IMR-90 (cell line): ENCODE measurements at regions not wholly inside any gene's neighbourhood (a gene's known extent, or its start where the extent isn't known, plus 50 kb on each side); places are given as distances from the start of the nearest gene placed in this dataset.
A peak's percentile ranks its signal among the peaks of the same experiment; 100 is the strongest.

Experiments used
- ATAC-seq: fragments of 200-7000 bp; cut with Tn5 transposase; 2 replicates; pipeline ENCODE4 v1.9.1; 2020; ENCODE audit warnings: low read depth, mild to moderate bottlenecking, moderate library complexity
- BruUV-seq: library from RNA; stranded (reverse); fragments of 400-500 nt; replicated peaks from 2 replicates; lab custom pipeline; 2021; lab: Mats Ljungman, UMichigan
- CTCF ChIA-PET: fragments of 300-600 bp; formaldehyde crosslinking; extraction: SDS; loops from one replicate; lab custom pipeline; 2021; ENCODE audit warnings: antibody characterized with exemption; lab: Yijun Ruan, JAX
- POLR2A ChIA-PET: fragments of 300-600 bp; sonication (Branson Sonifier 250); formaldehyde crosslinking; loops from one replicate; lab custom pipeline; 2022; ENCODE audit warnings: antibody characterized with exemption; ENCODE audit not compliant: unreplicated experiment; lab: Charles Lee
- DNase-seq: peaks from one replicate; pipeline ENCODE4 v3.0.0; 2013
- H2AFZ ChIP-seq: replicated peaks from 2 replicates; pipeline ENCODE3; 2013; ENCODE audit warnings: low read length, mild to moderate bottlenecking; ENCODE audit not compliant: poor library complexity
- H2AK5ac ChIP-seq: 2 replicates; pipeline ENCODE4 v1.6.1; 2013; ENCODE audit warnings: low read depth, low read length, inconsistent platforms
- H2AK9ac ChIP-seq: replicated peaks from 2 replicates; pipeline ENCODE3; 2013; ENCODE audit warnings: mild to moderate bottlenecking, low read depth, low read length, moderate library complexity; ENCODE audit not compliant: poor library complexity
- H2BK120ac ChIP-seq: 2 replicates; pipeline ENCODE4 v1.6.1; 2013; ENCODE audit warnings: low read depth, low read length, inconsistent platforms
- H2BK15ac ChIP-seq: 3 replicates; pipeline ENCODE4 v1.6.1; 2013; ENCODE audit warnings: low read depth, low read length, inconsistent platforms
- H2BK20ac ChIP-seq: 2 replicates; pipeline ENCODE4 v1.6.1; 2013; ENCODE audit warnings: low read depth, mild to moderate bottlenecking, inconsistent platforms, low read length, moderate library complexity
- H2BK5ac ChIP-seq: 2 replicates; pipeline ENCODE4 v1.6.1; 2013; ENCODE audit warnings: mild to moderate bottlenecking, low read depth, low read length, inconsistent platforms; ENCODE audit not compliant: poor library complexity, severe bottlenecking
- H3K14ac ChIP-seq: replicated peaks from 2 replicates; pipeline ENCODE4 v1.6.1; 2013; ENCODE audit warnings: low read depth, low read length, inconsistent platforms
- H3K18ac ChIP-seq: 2 replicates; pipeline ENCODE4 v1.6.1; 2013; ENCODE audit warnings: low read depth, low read length, control low read depth
- H3K23ac ChIP-seq: 2 replicates; pipeline ENCODE4 v1.6.1; 2013; ENCODE audit warnings: low read depth, low read length, inconsistent platforms
- H3K27ac ChIP-seq: 2 replicates; pipeline ENCODE4 v1.5.1; 2013; ENCODE audit warnings: mild to moderate bottlenecking, control low read depth, low read length; ENCODE audit not compliant: insufficient read depth
- H3K27me3 ChIP-seq: 2 replicates; pipeline ENCODE4 v1.6.1; 2013; ENCODE audit warnings: low read length; ENCODE audit not compliant: control insufficient read depth, insufficient read depth
- H3K36me3 ChIP-seq: 2 replicates; pipeline ENCODE4 v1.6.1; 2013; ENCODE audit warnings: low read length, mixed read lengths; ENCODE audit not compliant: control insufficient read depth, insufficient read depth
- H3K4ac ChIP-seq: 2 replicates; pipeline ENCODE4 v1.6.1; 2013; ENCODE audit warnings: low read depth, low read length, inconsistent platforms
- H3K4me1 ChIP-seq: 2 replicates; pipeline ENCODE4 v1.6.1; 2013; ENCODE audit warnings: low read length, mixed read lengths; ENCODE audit not compliant: control insufficient read depth, insufficient read depth
- H3K4me2 ChIP-seq: 2 replicates; pipeline ENCODE4 v1.6.1; 2013; ENCODE audit warnings: low read depth, mild to moderate bottlenecking, control low read depth, low read length, moderate library complexity
- H3K4me3 ChIP-seq: 2 replicates; pipeline ENCODE4 v1.5.1; 2013; ENCODE audit warnings: low read depth, mild to moderate bottlenecking, control low read depth, low read length, moderate library complexity; ENCODE audit not compliant: insufficient read depth
- H3K56ac ChIP-seq: 2 replicates; pipeline ENCODE4 v1.6.1; 2013; ENCODE audit warnings: low read length, inconsistent platforms; ENCODE audit not compliant: insufficient read depth; ENCODE audit errors: extremely low read depth
- H3K79me1 ChIP-seq, 2 experiments: 2 replicates each; pipeline ENCODE4 v1.6.1; 2013; ENCODE audit warnings: low read length in 2 of 2, inconsistent platforms in 1 of 2, low read depth in 1 of 2
- H3K9ac ChIP-seq: 2 replicates; pipeline ENCODE4 v1.6.1; 2013; ENCODE audit warnings: low read depth, low read length, control low read depth
- H3K9me1 ChIP-seq: 2 replicates; pipeline ENCODE4 v1.6.1; 2013; ENCODE audit warnings: low read length, inconsistent platforms; ENCODE audit not compliant: insufficient read depth
- H3K9me3 ChIP-seq: 2 replicates; pipeline ENCODE4 v1.6.1; 2013; ENCODE audit warnings: low read length; ENCODE audit not compliant: control insufficient read depth, insufficient read depth
- H4K20me1 ChIP-seq: 2 replicates; pipeline ENCODE4 v1.6.1; 2013; ENCODE audit warnings: low read length, inconsistent platforms; ENCODE audit not compliant: insufficient read depth
- H4K5ac ChIP-seq: 2 replicates; pipeline ENCODE4 v1.6.1; 2013; ENCODE audit warnings: mild to moderate bottlenecking, low read depth, low read length, control low read depth
- H4K8ac ChIP-seq, 2 experiments: 2 replicates each; pipeline ENCODE4 v1.6.1; 2013; ENCODE audit warnings: low read depth in 2 of 2, low read length in 2 of 2, control low read depth in 1 of 2, inconsistent platforms in 1 of 2
- H4K91ac ChIP-seq: 2 replicates; pipeline ENCODE4 v1.6.1; 2013; ENCODE audit warnings: low read depth, low read length, inconsistent platforms; ENCODE audit not compliant: insufficient read depth
- CEBPB ChIP-seq: IDR thresholded peaks from 2 replicates; pipeline ENCODE4 v1.6.1; 2012; ENCODE audit warnings: low read depth, low read length, improper control_type of control experiment
- CTCF ChIP-seq: conservative IDR thresholded peaks from 2 replicates; pipeline ENCODE4 v1.5.1; 2012; ENCODE audit warnings: mild to moderate bottlenecking, low read depth, low read length, improper control_type of control experiment
- ELK1 ChIP-seq: fragments of 150-350 bp; IDR thresholded peaks from 2 replicates; pipeline ENCODE4 v1.6.1; 2016; ENCODE audit warnings: low read depth, mild to moderate bottlenecking, low read length, moderate library complexity, borderline replicate concordance
- FOS ChIP-seq: fragments of 150-350 bp; IDR thresholded peaks from 2 replicates; pipeline ENCODE4 v1.6.1; 2016; ENCODE audit warnings: low read depth, low read length
- MAFK ChIP-seq: IDR thresholded peaks from 2 replicates; pipeline ENCODE4 v1.6.1; 2012; ENCODE audit warnings: low read depth, low read length, improper control_type of control experiment
- POLR2A ChIP-seq: IDR thresholded peaks from 2 replicates; pipeline ENCODE4 v1.6.1; 2012; ENCODE audit warnings: mild to moderate bottlenecking, low read depth, low read length
- RAD21 ChIP-seq: IDR thresholded peaks from 2 replicates; pipeline ENCODE4 v1.6.1; 2012; ENCODE audit warnings: low read length, improper control_type of control experiment
- RFX5 ChIP-seq: IDR thresholded peaks from 2 replicates; pipeline ENCODE4 v1.8.0; 2012; ENCODE audit warnings: low read depth, mild to moderate bottlenecking, low read length, moderate library complexity
- WGBS, 2 experiments: methylation state at CpG; one replicate each; pipeline versions ENCODE4 v1.1.5 to v1.1.7; 2013; ENCODE audit warnings: missing lambda C conversion rate in 2 of 2; ENCODE audit not compliant: insufficient read length in 1 of 2; ENCODE audit errors: extremely low coverage in 2 of 2; 5-methylcytosine and 5-hydroxymethylcytosine counted together
- dilution Hi-C: fragments of 300-500 bp; cut with HindIII; formaldehyde crosslinking; loops from one replicate; pipeline ENCODE4 v1.14.3; 2018; ENCODE audit warnings: low sequenced_read_pairs; ENCODE audit not compliant: unreplicated experiment
- in situ Hi-C: fragments of 300-500 bp; cut with MboI; formaldehyde crosslinking; loops from 3 replicates; pipeline ENCODE4 v1.14.3; 2019; ENCODE audit warnings: low sequenced_read_pairs, inconsistent platforms, mixed read lengths
- intact Hi-C: fragments of 100-400 bp; cut with micrococcal nuclease; formaldehyde crosslinking; loops from 2 replicates; pipeline ENCODE4 v1.10.0; 2022

- TF ChIP-seq ELK1 (no peak), POLR2A (no peak)
These were observed 84.4 kb downstream of the SLC25A47 start (continued) for GRCh38 chr14:100407376-100408102.

GRCh38 chr14:100408350-100409002 lies 85.3 kb downstream of the SLC25A47 start:
- H3K14ac ChIP-seq: no peak overlapping the region
- H3K9ac ChIP-seq: no peak overlapping the region
- no peak overlapping the region for H3K56ac ChIP-seq
- peaks cover 7% of the 10 kb centered on the region; the same call in 1 of the 2 replicates for H3K4me1 ChIP-seq
- H3K18ac ChIP-seq: no peak overlapping the region; the same call in 1 of the 2 replicates
- H4K8ac ChIP-seq: no peak overlapping the region
- no peak overlapping the region for H2AK5ac ChIP-seq
- H3K27me3 ChIP-seq: no peaks in the 10 kb centered on the region
- H2BK120ac ChIP-seq: no peak overlapping the region
- CTCF ChIA-PET: interaction anchor here (2.1 kb wide), 1 partner anchor 9 kb away, joined by 10 read pairs; no protein-coding TSS in a partner anchor
- intact Hi-C loops (no loop called here), in situ Hi-C loops (loop anchor here (10.0 to 25.0 kb wide), 2 partner anchors 426 to 829 kb away; no protein-coding TSS in a partner anchor), dilution Hi-C loops (no loop called here)
- ATAC-seq: peak; percentile 89
- H3K9me3 ChIP-seq: no peaks in the 10 kb centered on the region
- H2AK9ac ChIP-seq: no peak overlapping the region
- POLR2A ChIA-PET: no interaction called here
- no peak overlapping the region for H3K27ac ChIP-seq
- no peak overlapping the region for H2AFZ ChIP-seq
- H4K20me1 ChIP-seq: no peaks in the 10 kb centered on the region; the same call in 1 of the 2 replicates
- no CpG with 5 or more reads among the region's 10 CpGs for WGBS, 2 experiments
- H3K9me1 ChIP-seq: peaks cover 8% of the 10 kb centered on the region; the same call in 1 of the 2 replicates
- H3K79me1 ChIP-seq: peaks cover 6 to 25% of the 10 kb centered on the region in 2 experiments; a peak in 3 of 4 replicates
- no peak overlapping the region for H2BK20ac ChIP-seq
- H3K36me3 ChIP-seq: no peaks in the 10 kb centered on the region
- H3K4me3 ChIP-seq: no peak overlapping the region
- H3K23ac ChIP-seq: no peak overlapping the region
- peak; percentile 88 for TF ChIP-seq FOS
- TF ChIP-seq CTCF: no peak
- no peak for TF ChIP-seq MAFK
- peak; percentile 78 for TF ChIP-seq CEBPB
- no peak for TF ChIP-seq RAD21
- no peak for TF ChIP-seq RFX5
- no peak overlapping the region for H4K91ac ChIP-seq
- BruUV-seq: no TSS peak
- H3K4me2 ChIP-seq: no peak overlapping the region
- peak overlapping the region; percentile 27; the same call in 1 of the 2 replicates for H3K4ac ChIP-seq
- H2BK5ac ChIP-seq: no peak overlapping the region
- H4K5ac ChIP-seq: no peak overlapping the region
- DNase-seq: peak; percentile 90
- H2BK15ac ChIP-seq: no peak overlapping the region
